HG02870 (cell line): ENCODE measurements at regions not wholly inside any gene's neighbourhood (a gene's known extent, or its start where the extent isn't known, plus 50 kb on each side); places are given as distances from the start of the nearest gene placed in this dataset.

Experiments used
- ATAC-seq: cut with Tn5 transposase; IDR thresholded peaks from one replicate; pipeline ENCODE4 v1.9.1; 2021; ENCODE audit warnings: mild to moderate bottlenecking, moderate library complexity; ENCODE audit not compliant: unreplicated experiment

- ATAC-seq = no peak
Measured at GRCh38 chr2:45216118-45216517, 206.9 kb upstream of the SIX2 start.

- ATAC-seq = no peak
Measured at GRCh38 chr2:45214550-45214949, 205.3 kb upstream of the SIX2 start.

- ATAC-seq = no peak
Measured at GRCh38 chr2:45212953-45213635, 203.8 kb upstream of the SIX2 start.

DNA sequence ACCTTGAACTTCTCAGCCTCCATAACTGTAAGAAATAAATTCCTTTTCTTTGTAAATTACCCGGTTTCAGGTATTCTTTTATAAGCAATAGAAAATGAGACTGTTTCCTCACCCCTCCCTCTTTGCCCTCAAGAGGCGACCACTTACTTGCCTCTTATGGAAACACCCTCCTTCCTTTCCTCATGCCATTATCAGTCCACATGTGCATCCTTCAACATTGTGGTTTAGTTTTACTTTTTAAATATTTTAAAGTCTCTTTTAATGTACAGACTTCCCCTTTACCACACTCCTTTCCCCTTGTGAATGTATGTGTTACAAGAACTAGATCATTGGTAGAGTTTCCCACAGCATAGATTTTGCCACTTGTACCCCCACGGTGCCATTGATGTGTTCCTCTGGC, 202.4 kb upstream of the SIX2 start:
- ATAC-seq = no peak

GRCh38 chr2:45210462-45211195, 201.4 kb upstream of the SIX2 start:
- no peak for ATAC-seq

DNA sequence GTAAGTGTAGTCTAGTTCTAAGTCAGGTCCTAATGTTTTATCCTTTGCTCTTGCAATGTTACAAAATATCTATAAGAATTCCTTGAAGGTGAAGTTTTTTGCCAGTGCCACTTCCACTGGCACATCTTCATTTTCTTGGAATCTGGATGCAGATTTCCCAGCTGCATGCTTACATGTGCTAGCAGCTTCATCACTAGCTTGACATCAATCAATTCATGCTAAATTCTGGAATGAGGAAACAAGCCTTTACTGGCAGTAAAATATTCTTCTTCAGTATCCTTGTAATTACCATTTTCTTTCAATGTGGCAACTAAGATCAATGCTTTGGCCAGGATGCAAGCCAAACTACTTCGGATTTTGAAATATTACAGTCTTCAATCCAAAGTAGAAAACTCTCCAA, 200.6 kb upstream of the SIX2 start:
- no peak for ATAC-seq

DNA sequence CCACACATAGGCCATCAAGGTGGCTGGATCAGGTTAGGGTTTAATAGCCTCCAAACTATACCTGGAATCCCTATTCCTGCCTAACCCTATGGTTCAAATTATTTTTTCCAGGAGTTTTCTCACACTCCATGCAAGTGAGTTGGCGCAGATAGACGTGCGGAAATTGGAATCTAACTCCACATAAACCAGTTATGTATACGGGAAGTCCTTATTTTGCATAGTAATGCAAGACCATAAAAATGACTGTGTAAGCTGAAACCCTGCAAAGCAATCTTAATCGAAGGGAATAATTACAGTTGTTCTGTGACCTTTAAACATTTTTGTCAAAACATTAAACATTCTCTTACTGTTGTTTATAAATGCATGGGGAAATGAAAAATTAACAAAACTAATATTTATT, 200.1 kb upstream of the SIX2 start:
- no peak for ATAC-seq

- no peak for ATAC-seq
Measured at GRCh38 chr2:45207101-45207500, 197.8 kb upstream of the SIX2 start.

- ATAC-seq = no peak
Measured at GRCh38 chr2:45205985-45206384, 196.7 kb upstream of the SIX2 start.

- no peak for ATAC-seq
Measured at GRCh38 chr2:45205480-45205879, 196.2 kb upstream of the SIX2 start.

DNA sequence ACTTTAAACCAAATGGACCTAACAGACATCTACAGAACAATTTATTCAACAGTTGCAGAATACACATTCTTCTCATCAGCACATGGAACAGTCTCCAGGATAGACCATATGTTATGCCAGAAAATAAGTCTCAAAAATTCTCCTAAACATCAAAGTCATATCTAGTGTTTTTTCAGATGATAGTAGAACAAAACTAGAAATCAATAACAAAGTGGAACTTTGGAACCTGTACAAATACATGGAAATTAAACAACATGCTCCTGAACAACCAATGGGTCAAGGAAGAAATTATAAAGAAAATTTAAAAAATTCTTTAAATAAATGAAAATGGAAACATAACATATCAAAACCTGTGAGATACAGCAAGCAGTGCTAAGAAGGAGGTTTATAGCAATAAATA, 194.1 kb upstream of the SIX2 start:
- no peak for ATAC-seq

GRCh38 chr2:45199973-45200372, 190.7 kb upstream of the SIX2 start:
- no peak for ATAC-seq

DNA sequence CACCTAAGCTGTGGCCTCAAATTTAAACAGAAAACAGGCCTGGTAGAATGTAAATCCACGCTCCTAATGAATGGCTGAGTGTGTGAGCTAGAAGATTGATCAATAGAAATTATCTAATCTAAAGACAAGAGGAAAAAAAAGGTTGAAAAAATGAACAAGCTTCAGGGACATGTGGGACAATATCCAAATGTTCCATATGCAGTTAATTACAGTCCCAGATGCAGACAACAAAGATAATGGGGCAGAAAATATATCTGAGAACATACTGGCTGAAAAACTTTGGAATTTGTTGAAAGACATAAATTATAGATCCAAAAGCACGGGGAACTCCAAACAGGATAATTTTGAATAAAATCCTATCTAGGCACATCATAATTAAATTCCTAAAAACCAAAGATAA, 186.7 kb upstream of the SIX2 start:
- ATAC-seq = no peak

GRCh38 chr2:45194596-45194995, 185.3 kb upstream of the SIX2 start:
- ATAC-seq = no peak

- ATAC-seq = no peak
Measured at GRCh38 chr2:45193581-45193980, 184.3 kb upstream of the SIX2 start.

DNA sequence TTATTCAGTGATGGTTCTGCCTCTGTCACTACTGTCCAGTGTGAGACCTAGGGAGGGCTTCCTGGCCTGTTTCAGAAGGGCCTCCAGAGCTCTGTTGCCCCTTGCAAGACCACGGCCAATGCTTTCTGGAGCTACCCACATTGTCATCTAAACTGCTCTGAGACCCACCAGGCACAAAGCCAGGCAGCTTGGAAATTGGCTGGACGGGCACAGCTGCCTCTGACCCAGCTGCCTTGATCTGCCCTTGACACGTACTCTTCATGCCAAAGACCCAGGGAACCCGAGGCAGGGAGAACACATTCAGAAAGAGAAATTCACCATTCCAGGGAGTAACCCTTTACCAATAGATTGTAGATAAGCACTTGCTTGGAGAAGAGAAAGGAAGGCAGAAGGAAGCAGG, 183.7 kb upstream of the SIX2 start:
- no peak for ATAC-seq

DNA sequence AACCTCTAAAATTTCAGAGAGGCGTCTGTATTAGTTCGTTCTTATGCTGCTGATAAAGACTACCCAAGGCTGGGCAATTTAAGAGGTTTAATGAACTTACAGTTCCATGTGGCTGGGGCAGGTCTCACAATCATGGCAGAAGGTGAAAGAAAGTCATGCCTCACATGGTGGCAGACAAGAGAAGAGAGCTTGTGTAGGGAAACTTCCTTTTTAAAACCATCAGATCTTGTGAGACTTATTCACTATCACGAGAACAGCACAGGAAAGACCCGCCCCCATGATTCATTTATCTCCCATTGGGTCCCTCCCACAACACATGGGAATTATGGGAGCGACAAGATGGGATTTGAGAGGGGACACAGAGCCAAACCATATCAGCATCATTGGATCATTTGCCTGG, 183.2 kb upstream of the SIX2 start:
- no peak for ATAC-seq

GRCh38 chr2:45191976-45192375, 182.7 kb upstream of the SIX2 start:
- ATAC-seq = no peak

GRCh38 chr2:45191146-45191863, 182.1 kb upstream of the SIX2 start:
- no peak for ATAC-seq

GRCh38 chr2:45190481-45190942, 181.3 kb upstream of the SIX2 start:
- no peak for ATAC-seq

- ATAC-seq = no peak
Measured at GRCh38 chr2:45184606-45185005, 175.4 kb upstream of the SIX2 start.
